CD4-positive, alpha-beta T cell treated with Interleukin-15 for 4 hours (primary cell): ENCODE measurements at regions not wholly inside any gene's neighbourhood (a gene's known extent, or its start where the extent isn't known, plus 50 kb on each side); places are given as distances from the start of the nearest gene placed in this dataset.
"Not testable (repeated sequence)": the region's sequence is repeated elsewhere in the genome, so short reads cannot be mapped to it uniquely, and the experiment has no call there.

Source experiments
- DNase-seq: peaks from one replicate; pipeline ENCODE4 v3.0.0-alpha.2; 2020; ENCODE audit warnings: low spot score

GRCh38 chr1:98575955-98576354 is 85.6 kb upstream of the SNX7 start:
- no peak for DNase-seq

- no peak for DNase-seq
Observed at GRCh38 chr1:98565951-98566350, 95.6 kb upstream of the SNX7 start.

GRCh38 chr1:98559291-98559690 is 102.2 kb upstream of the SNX7 start:
- no peak for DNase-seq

- no peak for DNase-seq
Observed at GRCh38 chr1:98557895-98558294, 103.6 kb upstream of the SNX7 start.

GRCh38 chr1:98556521-98557158 is 104.9 kb upstream of the SNX7 start:
- DNase-seq: no peak

- no peak for DNase-seq
Observed at GRCh38 chr1:98555814-98556213, 105.7 kb upstream of the SNX7 start.

GRCh38 chr1:98552576-98553074 is 108.9 kb upstream of the SNX7 start:
- not testable (repeated sequence) for DNase-seq

GRCh38 chr1:98550076-98550475 is 111.4 kb upstream of the SNX7 start:
- DNase-seq: no peak

- DNase-seq: no peak
Observed at GRCh38 chr1:98546319-98546718, 115.2 kb upstream of the SNX7 start.

- DNase-seq: no peak
Observed at GRCh38 chr1:98538106-98538505, 123.4 kb upstream of the SNX7 start.

- no peak for DNase-seq
Observed at GRCh38 chr1:98523256-98523655, 138.3 kb upstream of the SNX7 start.

GRCh38 chr1:98516306-98516705 is 145.2 kb upstream of the SNX7 start:
- no peak for DNase-seq

- no peak for DNase-seq
Observed at GRCh38 chr1:98515744-98516143, 145.8 kb upstream of the SNX7 start.

- not testable (repeated sequence) for DNase-seq
Observed at GRCh38 chr1:98512216-98512615, 149.3 kb upstream of the SNX7 start.

- no peak for DNase-seq
Observed at GRCh38 chr1:98503771-98504170, 157.8 kb upstream of the SNX7 start.

- no peak for DNase-seq
Observed at GRCh38 chr1:98502937-98503336, 158.6 kb upstream of the SNX7 start.

- DNase-seq: no peak
Observed at GRCh38 chr1:98500324-98500723, 161.2 kb upstream of the SNX7 start.

- no peak for DNase-seq
Observed at GRCh38 chr1:98498651-98499050, 162.9 kb upstream of the SNX7 start.

GRCh38 chr1:98497497-98497896 is 164.0 kb upstream of the SNX7 start:
- DNase-seq: no peak

GRCh38 chr1:98496256-98496995 is 165.1 kb upstream of the SNX7 start:
- no peak for DNase-seq

- no peak for DNase-seq
Observed at GRCh38 chr1:98493469-98493868, 168.1 kb upstream of the SNX7 start.

GRCh38 chr1:98490099-98490498 is 171.4 kb upstream of the SNX7 start:
- no peak for DNase-seq

- no peak for DNase-seq
Observed at GRCh38 chr1:98487620-98488019, 173.9 kb upstream of the SNX7 start.

- DNase-seq: no peak
Observed at GRCh38 chr1:98482611-98483010, 178.9 kb upstream of the SNX7 start.
